Lower leg skin (tissue), 4 donors: ENCODE measurements at regions not wholly inside any gene's neighbourhood (a gene's known extent, or its start where the extent isn't known, plus 50 kb on each side); places are given as distances from the start of the nearest gene placed in this dataset.

Experiments
- DNase-seq, 2 donors: peaks; one replicate each; pipeline ENCODE4 v3.0.0-alpha.2; 2019; ENCODE audit warnings: low spot score in 2 of 2
- H3K4me3 ChIP-seq: fragments of 200-600 bp; sonication (generic); 2 replicates; pipeline ENCODE4 v1.5.1; 2017; ENCODE audit warnings: mild to moderate bottlenecking, low read depth; ENCODE audit not compliant: poor library complexity, severe bottlenecking
- POLR2A ChIP-seq, 2 donors: fragments of 450-650 bp; IDR thresholded peaks; one replicate each; pipeline ENCODE4 v1.6.1; 2016 to 2017; ENCODE audit warnings: antibody characterized with exemption in 2 of 2, mild to moderate bottlenecking in 1 of 2, moderate library complexity in 1 of 2
- WGBS, 2 donors: methylation state at CpG; one replicate each; pipeline ENCODE4 v1.1.5; 2018; 5-methylcytosine and 5-hydroxymethylcytosine counted together
- intact Hi-C: fragments of 100-400 bp; cut with DNase I; formaldehyde crosslinking; loops from one replicate; pipeline ENCODE4 v1.15.0; 2023; ENCODE audit warnings: low total_unique reads
- TF ChIP-seq, protein P1 (sequence below), 3 donors: fragments of 450-650 bp; IDR thresholded peaks; one replicate each; pipeline ENCODE4 v1.5.1; 2016; ENCODE audit warnings: antibody characterized with exemption in 3 of 3, mild to moderate bottlenecking in 3 of 3, moderate library complexity in 2 of 3

DNA sequence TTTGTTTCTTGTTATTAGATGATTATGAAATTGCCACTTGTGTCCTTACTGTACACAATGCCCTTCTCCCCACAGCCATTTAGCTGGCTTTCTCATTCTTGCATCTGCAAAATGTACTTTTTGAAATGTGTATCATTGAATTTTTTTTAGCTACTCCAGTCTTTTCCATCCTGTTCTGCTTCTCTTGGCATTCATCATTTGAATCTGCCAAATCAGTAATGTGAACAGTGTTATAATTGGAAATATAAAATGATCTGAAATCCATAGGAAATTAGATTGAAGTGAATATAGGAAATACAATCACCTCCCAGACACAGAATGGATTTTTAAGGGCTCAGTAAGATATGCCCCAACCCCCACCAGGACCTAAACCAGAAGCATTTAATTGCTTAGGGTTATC is 253.4 kb downstream of the C12orf50 start:
- H3K4me3 ChIP-seq: no peak overlapping the region
- no peak for TF ChIP-seq POLR2A (IDR thresholded peaks at IDR 0.05)
- TF ChIP-seq, protein P1, sequence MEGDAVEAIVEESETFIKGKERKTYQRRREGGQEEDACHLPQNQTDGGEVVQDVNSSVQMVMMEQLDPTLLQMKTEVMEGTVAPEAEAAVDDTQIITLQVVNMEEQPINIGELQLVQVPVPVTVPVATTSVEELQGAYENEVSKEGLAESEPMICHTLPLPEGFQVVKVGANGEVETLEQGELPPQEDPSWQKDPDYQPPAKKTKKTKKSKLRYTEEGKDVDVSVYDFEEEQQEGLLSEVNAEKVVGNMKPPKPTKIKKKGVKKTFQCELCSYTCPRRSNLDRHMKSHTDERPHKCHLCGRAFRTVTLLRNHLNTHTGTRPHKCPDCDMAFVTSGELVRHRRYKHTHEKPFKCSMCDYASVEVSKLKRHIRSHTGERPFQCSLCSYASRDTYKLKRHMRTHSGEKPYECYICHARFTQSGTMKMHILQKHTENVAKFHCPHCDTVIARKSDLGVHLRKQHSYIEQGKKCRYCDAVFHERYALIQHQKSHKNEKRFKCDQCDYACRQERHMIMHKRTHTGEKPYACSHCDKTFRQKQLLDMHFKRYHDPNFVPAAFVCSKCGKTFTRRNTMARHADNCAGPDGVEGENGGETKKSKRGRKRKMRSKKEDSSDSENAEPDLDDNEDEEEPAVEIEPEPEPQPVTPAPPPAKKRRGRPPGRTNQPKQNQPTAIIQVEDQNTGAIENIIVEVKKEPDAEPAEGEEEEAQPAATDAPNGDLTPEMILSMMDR (IDR thresholded peaks at IDR 0.05): no peak
- intact Hi-C loops: no loop called here
- DNase-seq: no peak

DNA sequence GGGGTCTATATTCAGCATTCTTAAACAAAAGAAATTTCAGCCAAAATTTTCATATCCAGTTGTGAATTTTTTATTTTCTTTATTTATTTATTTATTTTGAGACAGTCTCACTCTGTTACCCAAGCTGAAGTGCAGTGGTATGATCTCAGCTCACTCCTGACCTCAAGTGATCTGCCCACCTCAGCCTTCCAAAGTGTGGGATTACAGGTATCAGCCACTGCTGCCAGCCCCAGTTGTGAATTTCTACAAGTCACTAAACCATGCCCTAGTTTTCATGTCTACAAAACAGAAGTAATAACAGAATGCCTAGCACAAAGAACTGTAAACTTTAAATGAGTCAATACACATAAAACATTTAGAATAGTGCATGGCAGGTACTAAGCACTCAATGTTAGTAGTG is 254.2 kb downstream of the C12orf50 start:
- intact Hi-C loops: no loop called here
- DNase-seq: no peak
- no peak overlapping the region for H3K4me3 ChIP-seq
- no peak for TF ChIP-seq POLR2A (IDR thresholded peaks at IDR 0.05)
- TF ChIP-seq, protein P1 (IDR thresholded peaks at IDR 0.05): no peak

DNA sequence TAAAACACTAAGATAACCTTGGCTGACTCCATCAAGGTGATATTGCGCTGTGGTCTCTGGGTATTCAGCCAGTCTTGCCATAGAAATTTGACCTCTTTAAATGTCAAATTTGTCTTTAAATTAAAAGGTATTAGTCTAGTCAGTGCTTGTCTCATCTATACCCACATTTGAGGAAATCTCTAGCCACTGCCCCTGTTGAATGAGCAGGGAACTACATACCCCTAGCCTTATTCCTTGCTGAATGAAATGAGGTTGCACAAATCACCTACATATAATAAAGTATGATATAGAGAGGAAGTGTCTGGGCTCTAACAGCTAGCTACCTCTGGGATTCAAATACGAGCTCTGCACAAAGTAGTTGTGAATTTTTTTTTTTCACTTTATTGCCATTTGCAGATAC is 256.8 kb downstream of the C12orf50 start:
- no peak for TF ChIP-seq POLR2A (IDR thresholded peaks at IDR 0.05)
- TF ChIP-seq, protein P1 (IDR thresholded peaks at IDR 0.05): no peak
- intact Hi-C loops: no loop called here
- no peak for DNase-seq
- H3K4me3 ChIP-seq: no peak overlapping the region
- 84 to 86% methylated on average over 2 of the region's 2 CpGs for WGBS, 2 donors

DNA sequence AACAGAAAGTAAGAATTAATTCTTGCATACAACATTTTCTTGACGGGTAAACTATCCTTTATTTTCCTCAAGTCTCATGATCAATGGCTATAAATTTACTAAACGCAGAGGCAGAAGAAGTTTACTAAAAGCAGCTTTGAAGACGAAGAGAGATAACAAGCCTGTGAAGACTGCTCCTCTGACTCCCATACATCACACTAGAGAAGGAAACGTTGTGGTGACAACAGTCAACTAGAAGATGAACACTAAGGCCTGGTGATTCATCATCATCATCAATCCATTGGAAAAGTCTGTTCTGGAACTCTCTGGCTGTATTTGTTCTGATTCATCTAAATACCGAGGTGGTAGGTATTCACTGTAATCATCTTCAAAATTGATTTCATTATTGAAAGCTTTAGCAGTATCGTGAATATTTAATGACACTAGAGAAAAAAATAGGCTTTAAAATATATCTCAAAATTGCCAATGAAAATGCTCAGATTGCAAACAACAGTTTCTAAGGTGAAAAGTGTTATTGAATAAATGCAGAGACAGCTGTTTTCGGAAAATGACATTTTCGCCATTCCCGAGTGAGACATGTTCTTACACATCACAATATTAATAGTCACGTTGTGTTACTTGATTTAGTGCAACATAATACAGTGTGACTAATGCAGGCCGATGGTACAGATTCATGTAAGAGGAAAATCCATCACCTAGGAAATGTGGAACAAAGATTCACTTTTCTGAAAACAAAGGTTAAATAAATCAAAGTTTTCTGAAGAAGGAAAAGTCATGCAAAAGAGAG is 260.5 kb downstream of the C12orf50 start:
- 71 to 77% methylated on average over 11 of the region's 11 CpGs for WGBS, 2 donors
- no peak overlapping the region for H3K4me3 ChIP-seq
- intact Hi-C loops: no loop called here
- DNase-seq: no peak
- no peak for TF ChIP-seq POLR2A (IDR thresholded peaks at IDR 0.05)
- TF ChIP-seq, protein P1 (IDR thresholded peaks at IDR 0.05): no peak

DNA sequence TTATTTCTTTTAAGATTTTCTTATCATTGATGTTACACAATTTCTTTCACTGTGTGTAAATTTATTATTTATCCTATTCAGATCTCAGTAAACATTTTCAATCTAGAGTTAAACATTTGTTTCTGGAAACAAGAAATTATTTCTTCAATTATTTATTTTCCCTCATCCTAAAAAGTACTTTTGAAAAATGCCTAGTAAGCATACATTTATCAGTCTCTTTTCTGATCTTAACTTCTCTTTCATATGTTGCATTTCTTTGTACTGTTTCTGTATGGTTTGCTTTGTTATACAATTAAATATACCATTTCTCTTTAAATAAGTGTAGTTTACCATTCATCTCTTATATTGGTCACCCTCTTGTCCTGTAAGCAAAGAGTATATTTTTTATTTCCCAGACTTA is 263.2 kb downstream of the C12orf50 start:
- TF ChIP-seq, protein P1 (IDR thresholded peaks at IDR 0.05): no peak
- no peak for TF ChIP-seq POLR2A (IDR thresholded peaks at IDR 0.05)
- no peak for DNase-seq
- intact Hi-C loops: no loop called here
- no peak overlapping the region for H3K4me3 ChIP-seq

DNA sequence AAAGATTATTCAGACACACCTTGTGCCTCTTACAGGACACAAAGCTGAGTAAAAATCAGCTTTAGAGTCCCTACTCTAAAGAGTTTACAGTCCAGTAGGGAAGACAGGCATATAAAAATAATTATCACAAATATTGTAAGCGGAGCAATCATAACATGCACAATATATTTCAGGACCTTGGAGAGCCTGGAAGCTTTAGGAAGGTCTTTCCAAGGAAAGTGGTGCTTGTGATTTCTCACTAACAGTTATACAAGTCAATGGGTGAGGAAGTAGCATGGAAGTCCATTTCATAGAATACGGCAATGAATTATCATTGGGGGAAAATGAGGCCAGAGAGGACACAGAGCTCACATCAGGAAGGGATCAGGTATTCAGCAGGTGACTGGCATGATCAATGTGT is 268.3 kb downstream of the C12orf50 start:
- no peak overlapping the region for H3K4me3 ChIP-seq
- no peak for DNase-seq
- 71 to 95% methylated on average over 2 of the region's 2 CpGs for WGBS, 2 donors
- intact Hi-C loops: no loop called here
- TF ChIP-seq, protein P1 (IDR thresholded peaks at IDR 0.05): no peak
- no peak for TF ChIP-seq POLR2A (IDR thresholded peaks at IDR 0.05)
